Esophagus squamous epithelium (tissue), 5 donors: ENCODE measurements at regions not wholly inside any gene's neighbourhood (a gene's known extent, or its start where the extent isn't known, plus 50 kb on each side); places are given as distances from the start of the nearest gene placed in this dataset.

Experiments used
- DNase-seq: peaks from one replicate; lab custom pipeline; 2025; lab: John Stamatoyannopoulos, UW
- H3K27ac ChIP-seq, 4 donors: fragments of 200-600 bp; sonication (generic); one replicate each; pipeline ENCODE4 v1.5.1; 2016 to 2019; ENCODE audit warnings: mild to moderate bottlenecking in 1 of 4
- H3K27me3 ChIP-seq, 4 donors: fragments of 200-600 bp; sonication (generic); 1 replicate in 3 of 4; 2 replicates in 1 of 4; pipeline versions ENCODE4 v1.5.1 to v1.6.0; 2017 to 2021; ENCODE audit warnings: antibody characterized with exemption in 1 of 4
- H3K36me3 ChIP-seq, 3 donors: fragments of 200-600 bp; sonication (generic); one replicate each; pipeline ENCODE4 v1.5.1; 2016 to 2019
- H3K4me1 ChIP-seq, 3 donors: fragments of 200-600 bp; sonication (generic); one replicate each; pipeline ENCODE4 v1.5.1; 2017 to 2019
- H3K4me3 ChIP-seq, 4 donors: fragments of 200-600 bp; sonication (generic); 1 replicate in 3 of 4; 2 replicates in 1 of 4; pipeline ENCODE4 v1.5.1; 2016 to 2019; ENCODE audit warnings: mild to moderate bottlenecking in 2 of 4, moderate library complexity in 1 of 4
- H3K9me3 ChIP-seq, 3 donors: fragments of 200-600 bp; sonication (generic); one replicate each; pipeline ENCODE4 v1.5.1; 2016 to 2019
- CTCF ChIP-seq, 6 experiments: fragments of 450-650 bp in 4 of 6; fragments of 200-600 bp in 2 of 6; sonication (generic) in 2 of 6; IDR thresholded peaks; one replicate each; pipeline ENCODE4 v1.5.1; 2016 to 2019; ENCODE audit warnings: antibody characterized with exemption in 6 of 6, mild to moderate bottlenecking in 4 of 6, moderate library complexity in 4 of 6
- POLR2A ChIP-seq, 4 donors: fragments of 450-650 bp; IDR thresholded peaks; one replicate each; pipeline ENCODE4 v1.6.1; 2017; ENCODE audit warnings: antibody characterized with exemption in 4 of 4, mild to moderate bottlenecking in 4 of 4, moderate library complexity in 3 of 4
- WGBS, 2 donors: methylation state at CpG; one replicate each; pipeline ENCODE4 v1.1.5; 2018; 5-methylcytosine and 5-hydroxymethylcytosine counted together
- intact Hi-C: fragments of 100-400 bp; cut with DNase I; formaldehyde crosslinking; loops from one replicate; pipeline ENCODE4 v1.15.0; 2022
- small RNA-seq, 4 donors: library from RNA; depleted of rRNA; stranded (forward); fragments of <200 nt; gene quantifications; one replicate each; pipeline ENCODE3, GENCODE V24; 2016
- donor health status: DM: yes; HTN: yes; CAD: no.

- intact Hi-C loops: no loop called here
- no peak overlapping the region for H3K4me3 ChIP-seq
- 76 to 85% methylated on average over 2 of the region's 2 CpGs for WGBS, 2 donors
- no peak for DNase-seq
- no peaks in the 10 kb centered on the region for H3K9me3 ChIP-seq
- no peak for TF ChIP-seq POLR2A (IDR thresholded peaks at IDR 0.05)
- TF ChIP-seq CTCF (IDR thresholded peaks at IDR 0.05): no peak
- H3K4me1 ChIP-seq: peaks cover 0 to 8% (median 0%) of the 10 kb centered on the region in 3 donors
- H3K36me3 ChIP-seq: no peaks in the 10 kb centered on the region
- H3K27ac ChIP-seq: no peak overlapping the region
- H3K27me3 ChIP-seq: no peaks in the 10 kb centered on the region
Observed at GRCh38 chr1:164910671-164911070, 351.7 kb downstream of the PBX1 start.

- Histone ChIP-seq H3K4me3 (no peak overlapping the region), H3K9me3 (no peaks in the 10 kb centered on the region), H3K27ac (no peak overlapping the region), H3K4me1 (peaks cover 0 to 8% (median 0%) of the 10 kb centered on the region in 3 donors), H3K27me3 (no peaks in the 10 kb centered on the region), H3K36me3 (no peaks in the 10 kb centered on the region)
- 36 to 41% methylated on average over 2 of the region's 2 CpGs for WGBS, 2 donors
- intact Hi-C loops: no loop called here
- DNase-seq: no peak
- TF ChIP-seq CTCF (IDR thresholded peaks at IDR 0.05) (no peak), POLR2A (IDR thresholded peaks at IDR 0.05) (no peak)
Observed at GRCh38 chr1:164907666-164908065, 348.7 kb downstream of the PBX1 start.

- 85% methylated on average over 9 of the region's 9 CpGs for WGBS, 2 donors
- H3K27me3 ChIP-seq: no peaks in the 10 kb centered on the region
- DNase-seq: no peak
Observed at GRCh38 chr1:164905869-164906268, 346.9 kb downstream of the PBX1 start.

GRCh38 chr1:164902491-164902890 is 343.5 kb downstream of the PBX1 start:
- intact Hi-C loops: no loop called here
- TF ChIP-seq POLR2A (IDR thresholded peaks at IDR 0.05): no peak
- TF ChIP-seq CTCF (IDR thresholded peaks at IDR 0.05): no peak
- DNase-seq: no peak
- Histone ChIP-seq H3K27ac (no peak overlapping the region), H3K27me3 (no peaks in the 10 kb centered on the region), H3K4me3 (no peak overlapping the region), H3K36me3 (no peaks in the 10 kb centered on the region), H3K4me1 (no peaks in the 10 kb centered on the region), H3K9me3 (no peaks in the 10 kb centered on the region)
- WGBS, 2 donors: 70 to 74% methylated on average over 2 of the region's 2 CpGs

More at GRCh38 chr1:164905869-164906268, 346.9 kb downstream of the PBX1 start:
- no peak overlapping the region for H3K4me3 ChIP-seq
- H3K9me3 ChIP-seq: no peaks in the 10 kb centered on the region
- TF ChIP-seq CTCF (IDR thresholded peaks at IDR 0.05): no peak
- TF ChIP-seq POLR2A (IDR thresholded peaks at IDR 0.05): no peak
- no peaks in the 10 kb centered on the region for H3K36me3 ChIP-seq
- H3K4me1 ChIP-seq: peaks cover 0 to 8% (median 0%) of the 10 kb centered on the region in 3 donors
- no peak overlapping the region for H3K27ac ChIP-seq
- intact Hi-C loops: no loop called here

Small RNA genes lying in the stretch of these regions (small RNA-seq; reads per million reads assigned to genes)
- gene RNU6-755P: 0 reads per million in 4 donors
